Hepatocyte (in vitro differentiated cells): ENCODE measurements at regions not wholly inside any gene's neighbourhood (a gene's known extent, or its start where the extent isn't known, plus 50 kb on each side); places are given as distances from the start of the nearest gene placed in this dataset.

Experiments
- DNase-seq: peaks from one replicate; pipeline ENCODE4 v3.0.0-alpha.2; 2016; ENCODE audit warnings: low spot score
- H2AFZ ChIP-seq: fragments of 200-600 bp; sonication (generic); 2 replicates; pipeline ENCODE4 v1.6.0; 2016; ENCODE audit warnings: antibody characterized with exemption, mild to moderate bottlenecking
- H3K27ac ChIP-seq: fragments of 200-600 bp; sonication (generic); 2 replicates; pipeline ENCODE4 v1.5.1; 2016; ENCODE audit warnings: mild to moderate bottlenecking
- H3K27me3 ChIP-seq: fragments of 200-600 bp; sonication (generic); 2 replicates; pipeline ENCODE4 v1.6.1; 2016
- H3K36me3 ChIP-seq: fragments of 200-600 bp; sonication (generic); replicated peaks from 2 replicates; pipeline ENCODE4 v1.5.1; 2016; ENCODE audit warnings: low read depth; ENCODE audit not compliant: insufficient read depth
- H3K4me1 ChIP-seq: fragments of 200-600 bp; sonication (generic); 2 replicates; pipeline ENCODE4 v1.5.1; 2016; ENCODE audit warnings: mild to moderate bottlenecking, moderate library complexity; ENCODE audit not compliant: insufficient read depth
- H3K4me2 ChIP-seq: fragments of 200-600 bp; sonication (generic); 2 replicates; pipeline ENCODE4 v1.6.0; 2016
- H3K4me3 ChIP-seq: fragments of 200-600 bp; sonication (generic); 2 replicates; pipeline ENCODE4 v1.5.1; 2016; ENCODE audit warnings: mild to moderate bottlenecking
- H3K79me2 ChIP-seq: fragments of 200-600 bp; sonication (generic); 2 replicates; pipeline ENCODE4 v1.6.0; 2017; ENCODE audit warnings: mild to moderate bottlenecking
- H3K9me2 ChIP-seq: fragments of 200-600 bp; sonication (generic); replicated peaks from 2 replicates; pipeline ENCODE4 v1.6.0; 2017; ENCODE audit warnings: mild to moderate bottlenecking; ENCODE audit not compliant: insufficient read depth
- H3K9me3 ChIP-seq: fragments of 200-600 bp; sonication (generic); 2 replicates; pipeline ENCODE4 v1.5.1; 2016; ENCODE audit warnings: low read depth, mild to moderate bottlenecking
- H4K20me1 ChIP-seq: fragments of 200-600 bp; sonication (generic); 2 replicates; pipeline ENCODE4 v1.6.0; 2016; ENCODE audit warnings: mild to moderate bottlenecking; ENCODE audit not compliant: insufficient read depth, poor library complexity, severe bottlenecking
- CTCF ChIP-seq: fragments of 200-600 bp; sonication (generic); IDR thresholded peaks from 2 replicates; pipeline ENCODE4 v1.5.1; 2016; ENCODE audit warnings: antibody characterized with exemption, mild to moderate bottlenecking; ENCODE audit not compliant: poor library complexity
- EZH2 ChIP-seq: fragments of 200-600 bp; sonication (generic); IDR thresholded peaks from 2 replicates; pipeline ENCODE4 v1.6.1; 2016; ENCODE audit warnings: antibody characterized with exemption, mild to moderate bottlenecking, borderline replicate concordance
- EZH2phosphoT487 ChIP-seq: fragments of 200-600 bp; sonication (generic); IDR thresholded peaks from one replicate; pipeline ENCODE4 v1.6.1; 2018; ENCODE audit warnings: antibody characterized with exemption, mild to moderate bottlenecking, low read depth, moderate library complexity; ENCODE audit not compliant: unreplicated experiment, severe bottlenecking
- WGBS: methylation state at CpG from one replicate; pipeline ENCODE4 v1.1.6; 2016; ENCODE audit warnings: low lambda C conversion rate; ENCODE audit errors: missing lambda C conversion rate; 5-methylcytosine and 5-hydroxymethylcytosine counted together

- WGBS = 79% methylated on average over 3 of the region's 3 CpGs
- Histone ChIP-seq H2AFZ (no peak overlapping the region), H3K4me2 (no peak overlapping the region), H3K27me3 (no peaks in the 10 kb centered on the region), H3K27ac (no peak overlapping the region), H3K4me1 (no peaks in the 10 kb centered on the region), H3K36me3 (no peaks in the 10 kb centered on the region), H4K20me1 (no peaks in the 10 kb centered on the region), H3K9me2 (no peaks in the 10 kb centered on the region), H3K4me3 (no peak overlapping the region), H3K9me3 (no peaks in the 10 kb centered on the region), H3K79me2 (no peaks in the 10 kb centered on the region)
- TF ChIP-seq EZH2 = no peak
- no peak for TF ChIP-seq CTCF
- no peak for TF ChIP-seq EZH2phosphoT487
- no peak for DNase-seq
Observed at GRCh38 chr2:61737841-61738240, 116.0 kb downstream of the FAM161A start.

GRCh38 chr2:61736953-61737352, 116.9 kb downstream of the FAM161A start:
- Histone ChIP-seq H3K79me2 (no peaks in the 10 kb centered on the region), H3K4me2 (no peak overlapping the region), H3K36me3 (no peaks in the 10 kb centered on the region), H2AFZ (no peak overlapping the region), H3K27me3 (no peaks in the 10 kb centered on the region), H4K20me1 (no peaks in the 10 kb centered on the region), H3K9me3 (no peaks in the 10 kb centered on the region), H3K27ac (no peak overlapping the region), H3K4me3 (no peak overlapping the region), H3K4me1 (no peaks in the 10 kb centered on the region), H3K9me2 (no peaks in the 10 kb centered on the region)
- DNase-seq = no peak
- WGBS = 96% methylated on average over 4 of the region's 4 CpGs
- TF ChIP-seq EZH2 (no peak), CTCF (no peak)

- Histone ChIP-seq H3K4me2 (no peak overlapping the region), H3K4me1 (no peaks in the 10 kb centered on the region), H2AFZ (no peak overlapping the region), H3K27me3 (no peaks in the 10 kb centered on the region), H3K79me2 (no peaks in the 10 kb centered on the region), H4K20me1 (no peaks in the 10 kb centered on the region), H3K9me3 (no peaks in the 10 kb centered on the region), H3K36me3 (no peaks in the 10 kb centered on the region), H3K4me3 (no peak overlapping the region), H3K27ac (no peak overlapping the region), H3K9me2 (no peaks in the 10 kb centered on the region)
- WGBS = 70% methylated on average over 2 of the region's 2 CpGs
- no peak for TF ChIP-seq EZH2
- no peak for TF ChIP-seq EZH2phosphoT487
- DNase-seq = no peak
Observed at GRCh38 chr2:61733563-61733962, 120.3 kb downstream of the FAM161A start.

GRCh38 chr2:61732787-61733186, 121.1 kb downstream of the FAM161A start:
- TF ChIP-seq EZH2 (no peak), EZH2phosphoT487 (no peak), CTCF (no peak)
- no peaks in the 10 kb centered on the region for H3K27me3 ChIP-seq
- H3K36me3 ChIP-seq = no peaks in the 10 kb centered on the region
- DNase-seq = no peak
- no peaks in the 10 kb centered on the region for H3K4me1 ChIP-seq
- H3K4me3 ChIP-seq = no peak overlapping the region
- no peaks in the 10 kb centered on the region for H3K9me3 ChIP-seq
- H2AFZ ChIP-seq = no peak overlapping the region
- no peaks in the 10 kb centered on the region for H4K20me1 ChIP-seq
- no peaks in the 10 kb centered on the region for H3K9me2 ChIP-seq
- no peak overlapping the region for H3K27ac ChIP-seq
- no peaks in the 10 kb centered on the region for H3K79me2 ChIP-seq
- H3K4me2 ChIP-seq = no peak overlapping the region
